Naive thymus-derived CD4-positive, alpha-beta T cell (primary cell): ENCODE measurements at regions not wholly inside any gene's neighbourhood (a gene's known extent, or its start where the extent isn't known, plus 50 kb on each side); places are given as distances from the start of the nearest gene placed in this dataset.
A peak's percentile ranks its signal among the peaks of the same experiment; 100 is the strongest.

Experiments used
- ATAC-seq: fragments of 150-1000 bp; cut with Tn5 transposase; 2 replicates; pipeline ENCODE4 v1.10.0; 2021; ENCODE audit warnings: mild to moderate bottlenecking, moderate library complexity
- CTCF ChIA-PET: fragments of 350-600 bp; sonication (Branson Sonifier 250); formaldehyde crosslinking; loops from one replicate; lab custom pipeline; 2021; ENCODE audit warnings: antibody characterized with exemption; lab: Charles Lee
- POLR2A ChIA-PET: fragments of 350-600 bp; sonication (Branson Sonifier 250); formaldehyde crosslinking; loops from one replicate; lab custom pipeline; 2021; ENCODE audit warnings: antibody characterized with exemption, inconsistent platforms; lab: Charles Lee
- DNase-seq, 9 donors: peaks; one replicate each; pipeline versions ENCODE4 v3.0.0 to v3.0.0-alpha.2; 2020 to 2022; ENCODE audit warnings: mixed read lengths in 1 of 9
- H3K27ac ChIP-seq: one replicate; pipeline ENCODE4 v1.7.0; 2013; ENCODE audit warnings: mild to moderate bottlenecking, low read depth, low read length, moderate library complexity
- H3K27me3 ChIP-seq, 2 donors: one replicate each; pipeline ENCODE4 v1.7.0; 2013; ENCODE audit warnings: low read length in 2 of 2, mild to moderate bottlenecking in 2 of 2, moderate library complexity in 2 of 2; ENCODE audit not compliant: control insufficient read depth in 2 of 2, insufficient read depth in 2 of 2
- H3K36me3 ChIP-seq, 3 experiments: 1 replicate in 2 of 3; 2 replicates in 1 of 3; pipeline ENCODE4 v1.7.0; 2013; ENCODE audit warnings: low read length in 3 of 3, mild to moderate bottlenecking in 3 of 3, moderate library complexity in 1 of 3; ENCODE audit not compliant: insufficient read depth in 3 of 3, control insufficient read depth in 2 of 3
- H3K4me1 ChIP-seq, 2 donors: one replicate each; pipeline ENCODE4 v1.7.0; 2013; ENCODE audit warnings: low read length in 2 of 2, mild to moderate bottlenecking in 2 of 2, moderate library complexity in 1 of 2; ENCODE audit not compliant: control insufficient read depth in 2 of 2, insufficient read depth in 2 of 2
- H3K4me3 ChIP-seq: 2 replicates; pipeline ENCODE4 v1.7.0; 2013; ENCODE audit warnings: mild to moderate bottlenecking, low read length
- H3K9me3 ChIP-seq, 3 experiments: 1 replicate in 2 of 3; 2 replicates in 1 of 3; pipeline ENCODE4 v1.7.0; 2013; ENCODE audit warnings: low read length in 3 of 3; ENCODE audit not compliant: control insufficient read depth in 2 of 3
- H3K27ac Mint-ChIP-seq, 9 donors: one replicate each; pipeline ENCODE4 v1.8.0; 2020 to 2022; ENCODE audit warnings: mixed read lengths in 9 of 9, mild to moderate bottlenecking in 8 of 9, moderate library complexity in 5 of 9, inconsistent platforms in 2 of 9
- H3K27me3 Mint-ChIP-seq, 5 donors: one replicate each; pipeline ENCODE4 v1.8.0; 2021 to 2022; ENCODE audit warnings: mixed read lengths in 5 of 5, mild to moderate bottlenecking in 1 of 5
- H3K36me3 Mint-ChIP-seq, 5 donors: one replicate each; pipeline ENCODE4 v1.8.0; 2020 to 2022; ENCODE audit warnings: mixed read lengths in 5 of 5, mild to moderate bottlenecking in 3 of 5, inconsistent platforms in 1 of 5
- H3K4me1 Mint-ChIP-seq, 7 donors: one replicate each; pipeline ENCODE4 v1.8.0; 2020 to 2022; ENCODE audit warnings: mixed read lengths in 7 of 7, mild to moderate bottlenecking in 3 of 7, inconsistent platforms in 1 of 7
- H3K4me3 Mint-ChIP-seq, 10 donors: one replicate each; pipeline ENCODE4 v1.8.0; 2020 to 2022; ENCODE audit warnings: mild to moderate bottlenecking in 10 of 10, mixed read lengths in 10 of 10, moderate library complexity in 6 of 10, inconsistent platforms in 2 of 10
- H3K9me3 Mint-ChIP-seq, 11 donors: one replicate each; pipeline ENCODE4 v1.8.0; 2020 to 2022; ENCODE audit warnings: mixed read lengths in 11 of 11, mild to moderate bottlenecking in 4 of 11, inconsistent platforms in 1 of 11, moderate library complexity in 1 of 11
- intact Hi-C, 2 donors: fragments of 100-400 bp; cut with micrococcal nuclease; formaldehyde crosslinking; loops; one replicate each; pipeline ENCODE4 v1.15.1; 2023

GRCh38 chr6:44062771-44063560 is 64.3 kb downstream of the MRPL14 start:
- peaks cover 0 to 7% (median 5%) of the 10 kb centered on the region in 5 donors for H3K27me3 Mint-ChIP-seq
- Histone ChIP-seq H3K4me1 (no peaks in the 10 kb centered on the region), H3K36me3 (no peaks in the 10 kb centered on the region), H3K4me3 (no peak overlapping the region), H3K27me3 (no peaks in the 10 kb centered on the region), H3K27ac (no peak overlapping the region), H3K9me3 (peaks cover 0 to 10% (median 0%) of the 10 kb centered on the region in 3 experiments)
- H3K27ac Mint-ChIP-seq: no peak overlapping the region
- ChIA-PET CTCF (interaction anchor here (1.3 kb wide), 1 partner anchor 16 kb away, joined by 4 read pairs; no protein-coding TSS in a partner anchor), POLR2A (no interaction called here)
- DNase-seq (peak in 1 of 9 donors; percentile 44), ATAC-seq (no peak)
- no peak overlapping the region for H3K4me3 Mint-ChIP-seq
- intact Hi-C loops: no loop called here
- H3K4me1 Mint-ChIP-seq: peaks cover 0 to 38% (median 0%) of the 10 kb centered on the region in 7 donors
- peaks cover 0 to 7% (median 0%) of the 10 kb centered on the region in 5 donors for H3K36me3 Mint-ChIP-seq
- peaks cover 0 to 8% (median 3%) of the 10 kb centered on the region in 11 donors for H3K9me3 Mint-ChIP-seq

GRCh38 chr6:44062105-44062770 is 65.0 kb downstream of the MRPL14 start:
- Mint-ChIP-seq H3K27ac (no peak overlapping the region), H3K4me1 (peaks cover 0 to 40% (median 0%) of the 10 kb centered on the region in 7 donors), H3K27me3 (peaks cover 0 to 10% (median 5%) of the 10 kb centered on the region in 5 donors), H3K9me3 (peaks cover 0 to 8% (median 3%) of the 10 kb centered on the region in 11 donors), H3K4me3 (no peak overlapping the region), H3K36me3 (peaks cover 0 to 7% (median 0%) of the 10 kb centered on the region in 5 donors)
- intact Hi-C loops: no loop called here
- Histone ChIP-seq H3K4me3 (no peak overlapping the region), H3K4me1 (no peaks in the 10 kb centered on the region), H3K9me3 (peaks cover 0 to 10% (median 0%) of the 10 kb centered on the region in 3 experiments), H3K27me3 (no peaks in the 10 kb centered on the region), H3K27ac (no peak overlapping the region), H3K36me3 (no peaks in the 10 kb centered on the region)
- DNase-seq (no peak), ATAC-seq (no peak)
- ChIA-PET POLR2A (no interaction called here), CTCF (interaction anchor here (0.6 to 1.3 kb wide), 2 partner anchors 17 to 455 kb away, joined by 3 to 4 read pairs; no protein-coding TSS in a partner anchor)

GRCh38 chr6:44061375-44062104 is 65.7 kb downstream of the MRPL14 start:
- DNase-seq (no peak), ATAC-seq (no peak)
- ChIA-PET POLR2A (no interaction called here), CTCF (interaction anchor here (0.6 kb wide), 1 partner anchor 454 kb away, joined by 3 read pairs; no protein-coding TSS in a partner anchor)
- no peak overlapping the region for H3K27ac ChIP-seq
- no peak overlapping the region for H3K4me3 ChIP-seq
- peaks cover 0 to 7% (median 0%) of the 10 kb centered on the region in 5 donors for H3K36me3 Mint-ChIP-seq
- H3K36me3 ChIP-seq: no peaks in the 10 kb centered on the region
- no peak overlapping the region for H3K27ac Mint-ChIP-seq
- peaks cover 0 to 8% (median 3%) of the 10 kb centered on the region in 11 donors for H3K9me3 Mint-ChIP-seq
- H3K27me3 Mint-ChIP-seq: peaks cover 0 to 10% (median 4%) of the 10 kb centered on the region in 5 donors
- H3K27me3 ChIP-seq: no peaks in the 10 kb centered on the region
- peaks cover 0 to 35% (median 0%) of the 10 kb centered on the region in 7 donors for H3K4me1 Mint-ChIP-seq
- no peak overlapping the region for H3K4me3 Mint-ChIP-seq
- intact Hi-C loops: no loop called here
- H3K9me3 ChIP-seq: peaks cover 0 to 10% (median 0%) of the 10 kb centered on the region in 3 experiments
- H3K4me1 ChIP-seq: no peaks in the 10 kb centered on the region

- no peaks in the 10 kb centered on the region for H3K4me1 ChIP-seq
- H3K4me3 ChIP-seq: no peak overlapping the region
- Mint-ChIP-seq H3K27ac (no peak overlapping the region), H3K36me3 (peaks cover 0 to 7% (median 0%) of the 10 kb centered on the region in 5 donors), H3K4me1 (peaks cover 0 to 35% (median 0%) of the 10 kb centered on the region in 7 donors), H3K4me3 (no peak overlapping the region), H3K27me3 (peaks cover 0 to 10% (median 5%) of the 10 kb centered on the region in 5 donors), H3K9me3 (peaks cover 0 to 8% (median 3%) of the 10 kb centered on the region in 11 donors)
- CTCF ChIA-PET: no interaction called here
- no peak for DNase-seq
- H3K27me3 ChIP-seq: no peaks in the 10 kb centered on the region
- H3K27ac ChIP-seq: no peak overlapping the region
- intact Hi-C loops: no loop called here
- no peak for ATAC-seq
- H3K36me3 ChIP-seq: no peaks in the 10 kb centered on the region
- POLR2A ChIA-PET: no interaction called here
- H3K9me3 ChIP-seq: peaks cover 0 to 10% (median 0%) of the 10 kb centered on the region in 3 experiments
These were observed 66.5 kb downstream of the MRPL14 start for GRCh38 chr6:44060612-44061374.

- Mint-ChIP-seq H3K36me3 (peaks cover 0 to 7% (median 0%) of the 10 kb centered on the region in 5 donors), H3K27me3 (peaks cover 0 to 10% (median 5%) of the 10 kb centered on the region in 5 donors), H3K27ac (peak overlapping the region in 1 of 9 donors; percentile 74), H3K4me1 (peaks cover 0 to 28% (median 0%) of the 10 kb centered on the region in 7 donors), H3K9me3 (peaks cover 0 to 8% (median 3%) of the 10 kb centered on the region in 11 donors), H3K4me3 (no peak overlapping the region)
- H3K4me1 ChIP-seq: no peaks in the 10 kb centered on the region
- no peaks in the 10 kb centered on the region for H3K27me3 ChIP-seq
- ATAC-seq (no peak), DNase-seq (no peak)
- ChIA-PET CTCF (no interaction called here), POLR2A (no interaction called here)
- no peaks in the 10 kb centered on the region for H3K36me3 ChIP-seq
- peaks cover 0 to 10% (median 0%) of the 10 kb centered on the region in 3 experiments for H3K9me3 ChIP-seq
- intact Hi-C loops: no loop called here
- H3K27ac ChIP-seq: no peak overlapping the region
- H3K4me3 ChIP-seq: no peak overlapping the region
These were observed 67.6 kb downstream of the MRPL14 start for GRCh38 chr6:44059359-44060346.
